HG03196 (cell line): ENCODE measurements at regions not wholly inside any gene's neighbourhood (a gene's known extent, or its start where the extent isn't known, plus 50 kb on each side); places are given as distances from the start of the nearest gene placed in this dataset.

ENCODE experiments used
- ATAC-seq: cut with Tn5 transposase; IDR thresholded peaks from one replicate; pipeline ENCODE4 v1.9.1; 2021; ENCODE audit not compliant: unreplicated experiment

DNA sequence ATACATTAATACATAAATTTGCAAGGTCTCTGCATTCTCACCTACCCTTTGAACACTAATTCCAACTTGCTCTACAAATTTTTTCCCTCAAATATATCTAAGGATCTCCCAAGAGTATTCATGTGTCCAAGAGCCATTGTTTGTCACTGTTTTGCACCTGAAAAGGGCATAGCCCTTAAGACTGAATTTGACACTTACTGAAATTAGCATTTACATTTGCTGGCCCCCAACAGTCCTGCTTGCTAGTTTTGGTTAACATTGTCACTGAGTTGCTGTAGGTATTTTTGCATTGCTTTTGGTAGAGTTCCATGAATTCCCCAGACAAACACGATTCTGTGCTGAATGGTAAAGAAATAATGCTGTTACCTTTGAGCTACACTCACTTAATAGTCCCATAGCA, 57.3 kb downstream of the KCNA4 start:
- ATAC-seq = no peak

DNA sequence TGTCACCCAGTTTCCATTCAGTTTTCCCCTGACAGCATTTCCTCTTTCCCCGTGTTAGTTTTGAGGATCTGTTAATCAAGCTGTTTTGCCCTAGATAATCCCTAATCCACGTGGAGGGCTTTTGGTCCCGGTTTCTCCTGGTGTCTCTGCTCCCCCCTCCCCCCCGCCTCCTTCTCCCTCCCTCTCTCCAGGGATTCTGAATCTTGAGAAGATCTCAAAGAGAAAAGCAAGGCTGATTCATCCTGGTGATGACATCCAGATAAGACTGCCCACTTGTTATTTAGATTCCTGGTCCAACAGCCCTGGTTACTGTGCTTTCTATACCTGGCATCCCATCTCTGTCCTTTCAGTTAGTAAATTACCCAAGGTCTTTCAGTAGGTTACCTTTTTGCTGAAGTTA, 59.4 kb downstream of the KCNA4 start:
- no peak for ATAC-seq

DNA sequence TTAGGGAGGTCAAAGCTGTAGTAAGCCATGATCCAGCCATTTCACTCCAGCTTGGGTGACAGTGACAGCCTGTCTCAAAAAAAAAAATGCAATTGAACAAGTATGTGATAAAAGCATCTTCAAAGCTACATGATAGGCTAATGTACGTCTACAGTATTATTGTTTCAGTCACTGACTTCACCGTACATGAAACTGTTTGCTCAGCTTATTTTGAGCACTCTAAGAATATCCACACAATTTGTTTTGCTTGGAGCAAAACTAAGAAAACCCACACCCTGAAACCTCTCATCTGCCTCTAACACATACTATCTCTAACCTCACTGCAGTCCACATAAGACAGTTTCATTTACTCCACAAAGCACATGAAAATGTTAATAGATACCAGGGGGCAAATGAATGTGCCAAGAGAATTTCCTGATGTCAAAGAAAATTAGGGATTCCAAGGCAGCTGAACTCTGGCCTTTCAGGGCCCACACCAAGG, 60.7 kb downstream of the KCNA4 start:
- no peak for ATAC-seq

DNA sequence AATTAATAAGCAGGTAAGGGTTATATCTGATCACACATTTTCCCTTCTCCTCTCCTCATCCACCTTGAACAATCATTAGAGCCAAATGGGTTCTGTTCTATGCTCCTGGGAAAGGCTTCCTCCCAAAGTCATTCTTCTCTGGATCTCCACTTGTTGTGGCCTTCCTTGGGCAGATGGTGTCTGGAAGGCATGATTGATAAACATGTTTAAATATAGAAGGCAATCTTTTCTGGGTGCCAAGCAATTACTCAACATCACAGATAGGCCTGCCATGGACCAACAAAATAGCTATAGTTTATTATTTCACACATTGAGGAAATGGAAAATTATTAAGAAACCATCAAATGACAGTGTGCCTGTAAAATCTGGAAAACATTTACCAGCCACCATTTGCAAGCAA, 73.5 kb downstream of the KCNA4 start:
- no peak for ATAC-seq

DNA sequence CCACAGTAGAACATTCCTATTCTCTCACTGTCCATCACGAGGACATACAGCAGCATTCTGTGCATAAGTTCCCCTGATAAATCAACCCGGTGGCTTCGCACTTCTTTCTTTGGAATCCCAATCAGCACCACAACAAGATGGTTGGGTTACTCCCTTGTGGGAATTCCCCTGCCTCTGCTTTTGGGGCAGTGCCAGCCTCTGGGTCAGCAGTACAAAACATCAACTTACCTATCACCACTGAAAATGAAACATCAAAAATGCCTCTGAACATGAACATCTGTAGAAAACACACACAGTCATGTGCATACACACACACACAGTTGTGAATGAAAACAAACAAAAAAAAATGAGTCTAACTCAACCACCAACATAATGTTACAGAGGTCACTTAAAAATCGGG, 79.3 kb downstream of the KCNA4 start:
- no peak for ATAC-seq

DNA sequence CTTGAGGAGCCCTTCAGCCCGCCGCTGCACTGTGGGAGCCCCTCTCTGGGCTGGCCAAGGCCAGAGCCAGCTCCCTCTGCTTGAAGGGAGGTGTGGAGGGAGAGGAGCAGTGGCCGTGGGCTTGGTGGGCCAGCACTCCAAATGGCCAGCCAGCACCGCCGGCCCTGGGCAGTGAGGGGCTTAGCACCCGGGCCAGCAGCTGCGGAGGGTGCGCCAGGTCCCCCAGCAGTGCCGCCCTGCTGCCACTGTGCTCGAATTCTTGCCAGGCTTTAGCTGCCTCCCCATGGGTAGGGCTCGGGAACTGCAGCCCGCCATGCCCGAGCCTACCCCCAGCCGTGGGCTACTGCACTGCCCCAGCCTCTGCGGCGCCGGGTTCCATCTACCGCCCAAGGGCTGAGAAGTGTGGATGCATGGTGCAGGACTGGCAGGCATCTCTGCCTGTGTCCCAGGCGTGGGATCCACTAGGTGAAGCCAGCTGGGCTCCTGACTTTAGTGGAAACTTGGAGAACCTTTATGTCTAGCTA, 82.7 kb downstream of the KCNA4 start:
- no peak for ATAC-seq

DNA sequence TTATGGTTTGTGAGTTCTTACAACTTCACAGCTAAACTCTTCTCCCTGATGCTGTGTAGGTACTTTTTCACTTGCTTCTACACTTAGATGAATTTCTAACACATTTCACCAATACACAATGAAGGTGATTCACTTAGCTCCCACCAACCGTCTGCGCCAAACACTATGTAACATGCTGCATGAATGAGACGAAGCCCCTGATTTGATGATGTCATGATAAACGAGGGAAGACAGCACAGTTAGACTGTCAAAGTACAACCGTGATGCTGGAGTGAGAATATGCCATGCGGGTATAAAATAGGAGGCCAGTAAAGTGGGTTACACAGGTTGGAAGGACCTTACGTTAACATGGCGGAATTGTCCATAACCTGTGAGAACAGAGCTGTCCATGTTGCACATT, 100.8 kb downstream of the KCNA4 start:
- ATAC-seq = no peak

DNA sequence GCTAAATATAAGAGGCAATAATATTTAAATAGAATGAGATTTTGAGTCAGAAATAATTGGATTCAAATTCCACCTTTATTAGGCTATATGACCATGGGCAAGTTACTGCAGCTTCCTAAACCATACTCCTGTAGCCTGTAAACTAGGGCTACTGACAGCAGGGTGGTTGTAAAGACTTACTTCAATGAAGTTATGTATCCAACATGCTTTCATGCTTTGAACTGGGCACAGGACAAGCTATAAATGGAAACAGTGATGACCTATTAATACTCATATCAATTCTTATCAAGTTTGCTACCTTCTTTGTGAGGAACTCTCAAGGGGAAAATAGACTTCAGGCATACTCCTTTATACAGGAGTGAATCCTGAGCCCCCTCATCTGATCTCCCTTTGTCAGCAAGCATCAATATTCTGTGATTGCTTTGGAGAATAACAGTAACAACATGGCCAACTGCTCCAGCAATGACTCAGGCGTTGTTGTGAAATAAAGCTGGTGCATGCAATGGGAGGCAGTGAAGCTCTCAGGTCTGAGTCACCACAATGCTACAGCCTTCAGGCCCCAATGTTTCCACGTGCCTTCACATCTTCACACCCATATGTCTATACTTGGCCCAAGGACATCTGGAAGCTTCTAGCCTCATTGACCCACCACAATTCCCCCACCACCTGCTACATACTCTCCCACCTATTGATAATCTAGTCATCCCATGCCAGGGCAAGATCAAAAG, 102.5 kb downstream of the KCNA4 start:
- ATAC-seq = no peak

DNA sequence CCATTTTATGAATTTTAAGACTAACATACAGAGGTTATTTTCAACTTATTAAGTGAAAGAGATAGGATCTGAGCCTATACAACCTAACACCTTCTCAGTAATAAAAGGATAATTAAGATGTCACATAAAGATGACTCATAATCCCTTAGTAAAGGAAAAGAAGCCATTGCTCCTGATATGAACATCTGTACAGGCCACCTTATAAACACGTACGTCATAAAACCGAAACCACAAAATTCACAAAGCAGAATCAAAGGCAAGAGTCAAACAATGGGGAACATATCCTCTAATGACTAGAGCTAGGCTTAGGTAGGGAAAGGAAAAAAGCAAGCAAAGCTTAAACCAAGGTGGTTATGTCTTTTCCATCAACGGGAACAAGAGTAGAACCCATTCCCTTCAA, 103.5 kb downstream of the KCNA4 start:
- ATAC-seq = no peak

DNA sequence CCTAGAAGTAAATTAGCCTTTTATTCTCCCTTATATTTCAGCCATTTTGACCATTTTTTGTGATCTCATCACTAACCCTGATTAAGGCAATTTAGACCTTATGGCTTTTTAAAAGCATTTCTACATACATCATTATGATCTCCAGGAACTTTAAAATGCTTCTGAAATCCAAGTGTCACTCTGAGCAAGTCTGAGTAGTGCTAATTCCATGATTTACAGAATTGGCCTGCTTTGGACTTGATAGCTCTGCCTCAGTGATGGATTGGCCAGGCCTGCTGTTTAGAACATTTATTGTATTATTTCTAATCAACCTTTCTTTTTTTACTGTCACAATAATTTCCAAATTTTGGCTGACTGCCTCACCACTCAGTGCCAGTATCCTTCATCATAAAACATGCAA, 116.4 kb downstream of the KCNA4 start:
- no peak for ATAC-seq

DNA sequence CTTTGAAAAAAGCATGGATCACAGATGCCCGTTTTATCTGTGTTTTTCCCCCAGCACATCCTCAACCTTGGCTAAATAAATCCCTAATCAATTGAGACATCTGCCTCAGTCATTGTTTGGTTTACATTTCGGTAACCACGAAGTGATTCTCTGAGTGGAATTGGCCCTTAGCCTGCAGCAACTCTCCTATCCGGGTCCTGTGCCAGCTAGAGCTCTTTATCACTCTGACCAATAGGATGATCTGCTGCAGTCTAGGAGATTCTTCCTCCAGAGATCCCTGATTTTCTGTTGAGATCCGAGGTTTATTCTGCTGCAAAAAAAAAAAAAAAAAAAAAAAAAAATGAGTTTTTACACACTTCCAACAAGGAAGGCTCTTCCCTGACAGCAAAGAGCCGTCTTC, 137.3 kb downstream of the KCNA4 start:
- no peak for ATAC-seq

DNA sequence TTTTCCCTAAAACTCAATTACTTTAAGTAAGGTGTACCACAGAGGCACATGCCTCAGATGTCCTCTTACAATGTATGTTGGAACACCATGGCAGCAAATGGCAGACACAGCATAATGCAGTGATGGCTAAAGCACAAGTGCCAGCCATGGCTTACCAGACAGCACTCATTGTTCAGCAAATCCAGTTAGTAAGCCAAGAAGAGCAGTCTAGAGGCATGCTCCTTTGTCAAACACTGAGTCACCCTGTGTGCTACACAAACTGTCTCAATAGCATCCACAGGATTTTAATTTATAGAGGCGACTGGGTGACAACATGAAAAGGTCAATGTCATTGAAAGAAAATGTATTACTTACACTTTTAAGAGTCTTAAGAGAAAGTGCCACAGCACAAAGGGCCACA, 140.6 kb downstream of the KCNA4 start:
- ATAC-seq = no peak

DNA sequence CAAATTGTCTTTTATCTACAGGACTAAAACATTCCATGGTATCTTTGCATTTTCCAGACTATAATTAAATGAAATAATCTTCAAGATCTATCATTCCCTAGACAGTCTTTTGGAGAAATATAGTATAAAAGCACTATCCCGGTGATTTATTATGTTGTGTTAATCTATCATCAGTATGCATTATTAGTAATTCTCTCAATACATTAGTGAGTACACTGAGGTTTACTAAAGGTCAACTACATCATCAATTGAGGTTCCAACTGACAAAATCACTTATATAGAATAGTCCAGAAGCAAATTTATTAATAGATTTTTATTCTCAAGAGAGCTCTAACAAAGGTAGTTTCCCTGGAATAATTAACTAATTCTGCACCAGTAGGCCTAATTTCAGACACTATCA, 169.6 kb downstream of the KCNA4 start:
- no peak for ATAC-seq

DNA sequence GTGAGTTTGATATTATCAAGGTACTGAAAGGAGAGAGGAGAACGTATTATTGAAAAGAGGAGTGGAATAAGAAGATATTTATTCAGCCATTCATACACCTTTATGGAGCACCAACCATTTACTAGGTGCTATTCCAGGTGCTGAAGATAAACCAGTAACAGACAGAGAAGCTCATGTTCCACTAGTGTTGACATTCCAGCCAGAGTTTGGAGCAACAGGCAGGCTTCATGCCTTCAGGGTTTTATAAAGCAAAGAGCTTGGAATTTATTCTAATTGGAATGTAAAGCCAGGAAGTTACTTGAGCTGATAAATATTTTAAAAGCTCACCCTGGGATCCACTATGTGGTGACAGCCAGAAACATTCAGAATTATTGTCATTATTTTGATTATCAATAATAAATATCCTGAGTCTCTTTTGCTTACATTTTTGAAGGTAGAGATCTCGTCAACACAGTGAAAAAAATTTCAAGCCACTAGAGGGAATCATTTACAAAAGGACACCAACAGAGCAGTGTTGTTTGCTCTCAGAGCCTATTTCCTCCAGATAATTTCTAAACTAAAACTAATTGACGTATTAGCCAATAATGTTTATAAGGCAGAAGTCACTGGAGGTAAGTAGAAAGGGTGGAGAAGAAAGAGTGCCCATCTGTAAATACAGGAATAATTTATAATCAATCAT, 172.0 kb downstream of the KCNA4 start:
- ATAC-seq = no peak

DNA sequence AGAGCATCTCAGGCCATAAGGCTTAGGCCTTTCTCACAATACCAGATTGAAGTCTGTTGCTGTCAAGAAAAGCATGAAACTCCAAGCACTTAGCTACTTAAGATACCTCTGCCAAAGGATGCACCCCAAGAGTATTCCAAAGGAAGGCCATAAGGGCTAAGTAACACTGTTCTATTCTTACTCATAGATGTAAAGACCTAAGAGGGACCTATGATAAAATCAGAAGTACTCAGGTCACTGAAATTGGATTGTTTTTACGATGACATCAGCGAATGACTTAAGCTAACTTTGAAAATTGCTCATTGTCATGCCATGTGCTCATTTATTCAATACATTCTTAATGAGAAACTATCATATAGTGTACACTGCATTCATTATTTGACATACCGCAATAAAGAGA, 172.8 kb downstream of the KCNA4 start:
- ATAC-seq = no peak

DNA sequence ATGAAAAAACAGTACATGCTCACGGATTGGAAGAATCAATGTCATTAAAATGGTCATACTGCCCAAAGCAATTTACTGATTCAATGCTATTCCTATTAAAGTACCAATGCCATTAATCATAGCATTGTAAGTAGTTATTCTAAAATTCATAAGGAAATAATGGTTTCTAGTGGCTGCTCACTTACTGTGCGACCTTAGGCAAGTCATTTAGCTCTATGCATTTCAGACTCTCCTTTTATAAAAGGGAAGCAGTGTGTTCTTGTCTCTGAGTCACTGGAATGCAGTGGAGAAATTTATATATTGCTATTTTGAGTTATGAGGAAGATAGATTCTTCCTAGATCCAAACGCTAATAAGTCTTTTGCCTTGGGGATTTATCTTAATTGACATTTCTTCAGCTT, 174.8 kb downstream of the KCNA4 start:
- no peak for ATAC-seq

DNA sequence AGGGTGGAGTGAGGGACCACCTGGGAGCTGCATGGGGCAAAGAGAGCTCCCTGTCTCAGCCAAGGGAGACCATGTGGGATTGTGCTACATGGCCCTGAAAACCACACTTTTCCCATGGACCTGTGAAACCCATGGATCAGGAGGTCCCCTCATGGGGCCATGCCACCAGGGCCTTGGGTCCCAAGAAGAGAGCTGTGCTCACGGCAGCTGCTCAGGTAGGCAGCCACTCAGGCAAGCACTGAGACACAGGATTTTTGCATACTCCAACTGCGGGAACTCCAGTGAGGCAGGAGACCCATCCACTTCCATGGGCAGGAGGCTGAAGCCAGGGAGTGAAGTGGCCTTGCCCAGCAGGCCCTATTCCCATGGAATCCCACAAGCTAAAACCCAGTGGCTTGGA, 190.0 kb downstream of the KCNA4 start:
- no peak for ATAC-seq

DNA sequence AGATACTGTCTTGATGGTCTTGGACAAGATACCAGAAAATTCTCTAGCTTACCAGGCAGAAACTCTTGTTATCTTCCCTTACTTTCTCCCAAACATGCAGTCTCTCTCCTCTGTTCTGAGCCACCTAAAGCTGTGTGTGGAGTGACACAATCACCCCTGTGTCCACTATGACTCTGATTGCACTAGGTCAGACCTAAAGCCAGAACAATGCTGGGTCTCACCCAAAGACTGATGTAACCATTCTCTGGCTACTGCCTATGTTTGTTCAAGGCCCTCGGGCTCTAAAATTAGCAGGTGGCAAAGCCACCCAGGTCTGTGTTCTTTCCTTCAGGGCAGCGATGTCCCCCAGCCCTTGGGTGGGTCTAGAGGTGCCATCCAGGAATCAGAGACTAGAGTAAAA, 200.5 kb downstream of the KCNA4 start:
- ATAC-seq = no peak

DNA sequence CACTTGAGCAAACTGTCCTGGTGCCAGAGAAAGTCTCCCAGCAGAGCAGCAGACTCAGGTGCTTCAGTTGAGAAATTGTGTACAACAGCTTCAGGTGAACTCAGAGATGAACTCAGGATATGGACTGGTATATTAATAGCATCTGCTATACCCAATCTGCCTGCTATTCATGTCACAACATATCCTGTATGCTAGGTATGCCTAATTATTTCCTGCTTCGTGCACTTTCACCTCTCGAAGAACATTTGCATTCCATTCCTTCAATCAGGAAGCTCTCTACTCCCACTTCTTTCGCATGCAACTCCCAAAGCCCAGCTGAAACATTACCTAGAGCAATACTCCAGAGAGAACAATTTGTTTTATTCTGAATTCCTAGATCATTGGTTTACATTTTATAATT, 207.7 kb downstream of the KCNA4 start:
- ATAC-seq = no peak

DNA sequence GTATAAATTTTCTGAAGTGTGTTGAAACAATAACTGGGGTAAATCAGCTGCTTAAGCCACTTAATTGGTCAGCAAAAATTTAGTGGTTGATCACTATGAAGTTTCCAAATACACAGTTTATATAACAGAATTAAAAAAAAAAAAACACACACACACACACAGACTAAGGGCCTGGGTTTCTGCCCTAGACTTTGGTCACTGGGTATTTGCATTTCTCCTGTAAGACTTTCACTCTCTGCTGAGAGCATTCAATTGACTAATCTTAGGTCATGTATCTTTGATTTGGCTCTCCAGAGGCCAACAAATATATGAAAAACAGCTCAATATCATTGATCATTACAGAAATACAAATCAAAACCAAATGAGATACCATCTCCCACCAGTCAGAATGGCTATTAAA, 214.3 kb downstream of the KCNA4 start:
- ATAC-seq = no peak

DNA sequence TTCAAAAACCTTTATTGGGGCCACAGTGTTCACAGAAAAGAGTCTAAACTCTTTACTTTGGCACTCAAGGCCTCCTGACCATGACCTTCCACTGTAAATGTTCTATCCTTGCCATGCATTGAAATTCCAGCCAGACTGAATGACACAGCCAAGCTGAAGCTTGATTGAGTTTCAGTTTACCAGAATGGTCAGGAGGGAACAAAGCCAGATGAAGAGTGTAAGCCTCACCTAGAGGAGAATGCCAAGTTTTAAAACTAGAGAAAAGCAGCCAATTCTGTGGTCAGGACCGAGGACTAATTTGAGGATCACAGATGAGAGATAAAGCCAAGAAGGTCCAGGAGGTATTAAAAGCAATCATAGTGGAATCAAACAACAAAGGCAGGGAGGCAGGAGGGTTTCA, 215.3 kb downstream of the KCNA4 start:
- ATAC-seq = no peak

DNA sequence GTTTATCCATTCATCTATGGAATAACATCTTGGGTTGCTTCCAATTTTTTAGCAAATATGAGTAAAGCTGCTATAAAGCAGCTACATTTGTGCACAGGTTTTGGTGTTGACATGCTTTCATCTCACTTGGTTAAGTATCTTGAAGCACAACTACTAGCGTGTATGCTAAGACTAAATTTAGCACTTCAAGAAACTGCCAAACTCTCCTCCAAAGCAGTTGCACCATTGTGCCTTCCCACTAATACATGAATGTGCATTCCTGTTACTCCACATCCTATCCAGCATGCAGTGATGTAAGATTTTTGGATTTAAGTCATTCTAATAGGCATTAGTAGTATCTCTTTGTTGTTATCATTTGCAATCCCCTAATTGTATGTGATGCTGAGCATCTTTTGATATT, 230.7 kb downstream of the KCNA4 start:
- no peak for ATAC-seq

DNA sequence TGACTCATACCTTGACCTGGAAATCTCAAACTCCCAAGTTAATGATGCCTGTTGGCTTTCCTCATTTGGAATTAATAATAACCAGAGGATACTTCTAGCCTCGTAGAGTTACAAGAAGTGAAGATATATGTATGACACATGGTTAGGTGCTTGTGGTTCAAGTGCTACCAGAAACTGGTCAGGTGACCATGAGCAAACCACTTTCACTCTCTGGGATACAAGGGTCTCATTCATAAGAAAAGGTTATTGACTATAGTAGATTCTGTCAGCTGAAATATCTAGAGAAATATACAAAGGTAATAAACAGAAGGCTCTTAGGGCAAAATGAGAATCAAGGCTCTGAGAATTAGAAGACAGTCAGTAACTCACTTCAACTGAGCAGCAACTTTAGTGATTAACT, 233.3 kb downstream of the KCNA4 start:
- no peak for ATAC-seq
